Activated CD4-positive, alpha-beta T cell treated with anti-CD3 and anti-CD28 coated beads, Interleukin-2, amount 10 ng/mL, durations not matched to agents 24 days and 14 days (primary cell): ENCODE measurements at regions not wholly inside any gene's neighbourhood (a gene's known extent, or its start where the extent isn't known, plus 50 kb on each side); places are given as distances from the start of the nearest gene placed in this dataset.

Source experiments
- DNase-seq: peaks from one replicate; pipeline ENCODE4 v3.0.0; 2022
- H3K27ac Mint-ChIP-seq: one replicate; pipeline ENCODE4 v1.8.0; 2022; ENCODE audit warnings: mild to moderate bottlenecking, mixed read lengths
- H3K27me3 Mint-ChIP-seq: one replicate; pipeline ENCODE4 v1.8.0; 2022; ENCODE audit warnings: mixed read lengths
- H3K36me3 Mint-ChIP-seq: one replicate; pipeline ENCODE4 v1.8.0; 2022; ENCODE audit warnings: low read depth, mild to moderate bottlenecking, mixed read lengths
- H3K4me1 Mint-ChIP-seq: one replicate; pipeline ENCODE4 v1.8.0; 2021; ENCODE audit warnings: mixed read lengths
- H3K4me3 Mint-ChIP-seq: one replicate; pipeline ENCODE4 v1.8.0; 2022; ENCODE audit warnings: mild to moderate bottlenecking, moderate library complexity, mixed read lengths
- H3K9me3 Mint-ChIP-seq: one replicate; pipeline ENCODE4 v1.8.0; 2021; ENCODE audit warnings: mixed read lengths
- intact Hi-C: fragments of 100-400 bp; cut with micrococcal nuclease; formaldehyde crosslinking; loops from one replicate; pipeline ENCODE4 v1.15.1; 2023

GRCh38 chr4:135605076-135605475 lies 1403.5 kb upstream of the PABPC4L start:
- H3K4me1 Mint-ChIP-seq = no peaks in the 10 kb centered on the region
- intact Hi-C loops = no loop called here
- H3K4me3 Mint-ChIP-seq = no peak overlapping the region
- H3K27ac Mint-ChIP-seq = no peak overlapping the region
- DNase-seq = no peak
- no peaks in the 10 kb centered on the region for H3K9me3 Mint-ChIP-seq
- H3K27me3 Mint-ChIP-seq = no peaks in the 10 kb centered on the region
- H3K36me3 Mint-ChIP-seq = no peaks in the 10 kb centered on the region

- intact Hi-C loops = no loop called here
- Mint-ChIP-seq H3K4me3 (no peak overlapping the region), H3K9me3 (no peaks in the 10 kb centered on the region), H3K27ac (no peak overlapping the region), H3K27me3 (no peaks in the 10 kb centered on the region), H3K36me3 (no peaks in the 10 kb centered on the region), H3K4me1 (no peaks in the 10 kb centered on the region)
- DNase-seq = no peak
These were observed 1402.9 kb upstream of the PABPC4L start for GRCh38 chr4:135604531-135604930.

GRCh38 chr4:135601351-135601750 lies 1399.8 kb upstream of the PABPC4L start:
- H3K9me3 Mint-ChIP-seq = peaks cover 4% of the 10 kb centered on the region
- intact Hi-C loops = no loop called here
- H3K4me3 Mint-ChIP-seq = no peak overlapping the region
- no peaks in the 10 kb centered on the region for H3K4me1 Mint-ChIP-seq
- no peak overlapping the region for H3K27ac Mint-ChIP-seq
- no peaks in the 10 kb centered on the region for H3K27me3 Mint-ChIP-seq
- H3K36me3 Mint-ChIP-seq = no peaks in the 10 kb centered on the region
- DNase-seq = no peak

DNA sequence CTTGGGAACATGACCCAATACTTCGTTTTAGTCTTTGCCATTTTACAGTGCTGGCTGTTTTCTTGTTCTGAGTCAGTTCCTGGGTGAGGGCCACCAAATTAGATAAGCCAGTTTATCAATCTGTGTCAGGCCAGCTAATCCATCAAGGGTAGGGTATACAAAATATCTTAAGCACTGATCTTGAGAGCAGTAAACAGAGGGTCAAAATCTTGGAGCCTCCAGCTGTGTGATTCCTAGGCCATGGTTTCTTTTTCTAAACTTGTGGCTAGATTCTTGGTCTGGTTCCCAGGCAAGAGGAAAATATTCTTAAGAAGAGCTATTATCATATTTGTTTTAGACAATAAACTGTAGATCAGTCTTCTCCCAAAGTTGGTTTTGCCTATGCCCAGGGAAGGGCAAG lies 1396.6 kb upstream of the PABPC4L start:
- H3K27me3 Mint-ChIP-seq = no peaks in the 10 kb centered on the region
- no peaks in the 10 kb centered on the region for H3K4me1 Mint-ChIP-seq
- H3K9me3 Mint-ChIP-seq = peaks cover 7% of the 10 kb centered on the region
- H3K27ac Mint-ChIP-seq = no peak overlapping the region
- no peaks in the 10 kb centered on the region for H3K36me3 Mint-ChIP-seq
- intact Hi-C loops = no loop called here
- no peak overlapping the region for H3K4me3 Mint-ChIP-seq
- no peak for DNase-seq

DNA sequence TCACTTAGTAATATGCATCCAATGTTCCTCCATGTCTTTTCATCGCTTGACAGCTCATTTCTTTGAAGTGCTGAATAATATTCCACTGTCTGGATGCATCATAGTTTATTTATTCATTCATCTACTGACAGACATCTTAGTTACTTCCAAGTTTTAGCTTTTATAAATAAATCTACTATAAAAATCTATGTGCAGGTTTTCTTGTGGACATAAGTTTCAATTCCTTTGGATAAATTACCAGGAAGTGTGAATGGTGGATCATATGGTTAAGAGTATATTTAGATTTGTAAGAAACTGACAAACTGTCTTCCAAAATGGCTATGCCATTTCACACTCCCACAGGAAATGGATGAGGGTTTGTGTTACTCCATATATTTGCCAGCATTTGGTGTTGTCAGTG lies 1392.9 kb upstream of the PABPC4L start:
- Mint-ChIP-seq H3K27me3 (no peaks in the 10 kb centered on the region), H3K4me3 (no peak overlapping the region), H3K4me1 (no peaks in the 10 kb centered on the region), H3K36me3 (no peaks in the 10 kb centered on the region), H3K27ac (no peak overlapping the region), H3K9me3 (peaks cover 7% of the 10 kb centered on the region)
- intact Hi-C loops = no loop called here
- no peak for DNase-seq

GRCh38 chr4:135575041-135575440 lies 1373.5 kb upstream of the PABPC4L start:
- intact Hi-C loops = no loop called here
- no peak overlapping the region for H3K4me3 Mint-ChIP-seq
- H3K27me3 Mint-ChIP-seq = no peaks in the 10 kb centered on the region
- H3K27ac Mint-ChIP-seq = no peak overlapping the region
- H3K9me3 Mint-ChIP-seq = no peaks in the 10 kb centered on the region
- H3K4me1 Mint-ChIP-seq = no peaks in the 10 kb centered on the region
- no peak for DNase-seq
- no peaks in the 10 kb centered on the region for H3K36me3 Mint-ChIP-seq

DNA sequence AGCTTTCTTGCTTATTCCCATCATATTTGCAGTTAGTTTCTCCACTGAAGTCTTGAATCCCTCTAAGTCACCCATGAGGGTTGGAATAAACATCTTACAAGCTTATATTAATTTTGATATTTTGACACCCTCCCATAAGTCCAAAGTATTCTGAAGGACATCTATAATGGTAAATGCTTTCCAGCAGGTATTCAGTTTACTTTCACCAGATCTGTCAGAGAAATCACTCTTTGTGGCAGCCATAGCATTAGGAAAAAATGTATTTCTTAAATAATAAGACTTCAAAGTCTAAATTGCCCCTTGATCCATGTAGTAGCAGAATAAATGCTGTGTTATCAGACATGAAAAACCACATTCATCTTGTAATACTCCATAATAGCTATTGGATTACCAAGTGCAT lies 1371.7 kb upstream of the PABPC4L start:
- Mint-ChIP-seq H3K4me1 (no peaks in the 10 kb centered on the region), H3K27ac (no peak overlapping the region), H3K9me3 (no peaks in the 10 kb centered on the region), H3K4me3 (no peak overlapping the region), H3K27me3 (no peaks in the 10 kb centered on the region), H3K36me3 (no peaks in the 10 kb centered on the region)
- DNase-seq = no peak
- intact Hi-C loops = no loop called here

DNA sequence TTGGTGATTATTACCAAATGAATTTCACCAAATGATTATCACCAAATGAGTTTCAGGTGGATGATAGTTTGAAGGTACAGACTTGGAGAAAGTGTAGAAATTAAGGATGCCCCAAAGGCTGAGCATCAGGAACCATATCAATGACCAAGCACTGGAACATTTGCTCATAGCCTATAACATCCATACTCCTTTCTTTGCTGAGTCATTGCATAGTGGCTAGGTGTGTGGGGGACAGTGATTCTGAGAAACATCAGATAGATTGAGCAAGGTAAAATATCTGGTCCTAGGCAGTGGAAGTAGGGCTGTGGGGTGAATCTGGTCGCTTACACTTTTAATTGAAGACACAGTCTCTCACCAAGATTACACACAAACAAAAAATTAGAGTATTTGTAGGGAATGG lies 1362.5 kb upstream of the PABPC4L start:
- no peaks in the 10 kb centered on the region for H3K4me1 Mint-ChIP-seq

GRCh38 chr4:135553213-135553612 lies 1351.6 kb upstream of the PABPC4L start:
- no peak overlapping the region for H3K4me3 Mint-ChIP-seq
- intact Hi-C loops = no loop called here

More for the DNA sequence above, 1362.5 kb upstream of the PABPC4L start:
- DNase-seq = no peak
- Mint-ChIP-seq H3K36me3 (no peaks in the 10 kb centered on the region), H3K27me3 (no peaks in the 10 kb centered on the region), H3K4me3 (no peak overlapping the region), H3K27ac (no peak overlapping the region), H3K9me3 (no peaks in the 10 kb centered on the region)
- intact Hi-C loops = no loop called here

DNA sequence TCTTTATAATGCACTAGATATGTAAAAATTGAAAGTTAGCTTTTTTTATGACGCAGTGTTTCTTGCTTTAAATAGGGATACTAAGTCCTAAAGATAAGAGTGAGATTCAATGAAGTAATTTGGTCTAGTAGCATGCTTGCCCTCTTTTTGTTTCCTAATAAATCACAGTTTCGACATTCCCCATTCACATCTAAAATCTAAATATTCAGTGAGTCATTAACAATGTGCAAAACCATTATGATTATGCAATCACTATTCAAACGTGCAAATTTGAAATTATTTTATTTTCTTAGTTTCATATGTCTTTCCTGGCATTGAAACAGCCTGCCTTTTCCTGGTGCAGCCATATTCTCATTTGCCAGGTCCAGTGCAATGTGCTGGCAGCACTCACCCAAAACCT lies 1350.5 kb upstream of the PABPC4L start:
- Mint-ChIP-seq H3K27ac (no peak overlapping the region), H3K4me1 (no peaks in the 10 kb centered on the region)

More at GRCh38 chr4:135553213-135553612, 1351.6 kb upstream of the PABPC4L start:
- Mint-ChIP-seq H3K27ac (no peak overlapping the region), H3K9me3 (no peaks in the 10 kb centered on the region), H3K36me3 (no peaks in the 10 kb centered on the region), H3K4me1 (no peaks in the 10 kb centered on the region), H3K27me3 (no peaks in the 10 kb centered on the region)
- DNase-seq = no peak

GRCh38 chr4:135548711-135549110 lies 1347.1 kb upstream of the PABPC4L start:
- H3K4me1 Mint-ChIP-seq = no peaks in the 10 kb centered on the region
- DNase-seq = no peak
- H3K9me3 Mint-ChIP-seq = no peaks in the 10 kb centered on the region

More for the DNA sequence above, 1350.5 kb upstream of the PABPC4L start:
- intact Hi-C loops = no loop called here
- Mint-ChIP-seq H3K36me3 (no peaks in the 10 kb centered on the region), H3K9me3 (no peaks in the 10 kb centered on the region), H3K4me3 (no peak overlapping the region), H3K27me3 (no peaks in the 10 kb centered on the region)
- no peak for DNase-seq

DNA sequence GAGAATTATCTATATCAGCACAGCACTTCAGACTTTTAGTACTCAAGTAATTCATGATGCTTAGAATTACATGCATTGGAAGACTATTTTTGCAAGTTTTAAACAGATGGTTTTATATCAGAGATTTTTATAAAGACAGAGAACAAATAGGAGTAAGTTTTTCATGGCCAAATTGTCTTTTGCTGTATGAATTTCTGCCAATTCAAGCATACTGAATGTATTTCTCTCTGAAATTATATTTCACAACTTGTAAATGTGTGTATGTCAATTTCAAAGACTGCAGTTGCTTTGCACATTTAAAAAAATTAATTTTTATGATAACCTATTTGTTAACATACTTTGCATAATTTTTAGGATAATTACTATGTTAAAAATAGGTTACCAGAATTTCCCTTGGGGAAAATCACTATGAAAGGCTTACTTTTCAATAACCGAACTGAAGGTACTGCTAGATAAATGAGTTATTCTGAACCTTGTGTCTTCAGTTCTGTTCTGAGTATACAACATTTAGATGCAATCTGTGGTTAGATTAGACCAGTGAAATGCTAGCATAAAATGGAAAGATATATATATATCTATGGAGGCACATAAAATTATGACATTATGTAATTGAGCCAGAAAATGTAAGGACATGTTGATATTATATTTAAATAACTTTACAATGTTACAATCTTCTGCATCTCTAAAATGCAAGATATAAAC lies 1344.2 kb upstream of the PABPC4L start:
- intact Hi-C loops = no loop called here

More at GRCh38 chr4:135548711-135549110, 1347.1 kb upstream of the PABPC4L start:
- Mint-ChIP-seq H3K36me3 (no peaks in the 10 kb centered on the region), H3K27me3 (no peaks in the 10 kb centered on the region), H3K27ac (no peak overlapping the region), H3K4me3 (no peak overlapping the region)
- intact Hi-C loops = no loop called here

DNA sequence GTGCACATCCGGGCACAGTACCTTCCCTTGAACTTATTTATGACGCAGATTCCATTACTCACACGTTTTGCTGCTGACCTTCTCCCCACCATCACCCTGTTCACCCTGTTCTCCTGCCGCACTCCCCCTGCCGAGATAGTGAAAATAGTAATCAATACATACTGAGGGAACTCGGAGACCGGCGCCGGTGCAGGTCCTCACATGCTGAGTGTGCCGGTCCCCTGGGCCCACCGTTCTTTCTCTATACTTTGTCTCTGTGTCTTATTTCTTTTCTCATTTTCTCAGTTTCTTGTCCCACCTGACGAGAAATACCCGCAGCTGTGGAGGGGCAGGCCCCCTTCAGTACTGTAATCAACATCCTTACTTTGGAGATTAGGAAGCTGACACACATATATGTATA lies 1337.1 kb upstream of the PABPC4L start:
- H3K27me3 Mint-ChIP-seq = no peaks in the 10 kb centered on the region
- no peaks in the 10 kb centered on the region for H3K4me1 Mint-ChIP-seq
- intact Hi-C loops = no loop called here
- no peak overlapping the region for H3K4me3 Mint-ChIP-seq
- H3K27ac Mint-ChIP-seq = no peak overlapping the region
- no peaks in the 10 kb centered on the region for H3K9me3 Mint-ChIP-seq
- DNase-seq = no peak
- no peaks in the 10 kb centered on the region for H3K36me3 Mint-ChIP-seq

More for the DNA sequence above, 1344.2 kb upstream of the PABPC4L start:
- Mint-ChIP-seq H3K4me3 (no peak overlapping the region), H3K36me3 (no peaks in the 10 kb centered on the region), H3K27ac (no peak overlapping the region), H3K27me3 (no peaks in the 10 kb centered on the region), H3K4me1 (no peaks in the 10 kb centered on the region), H3K9me3 (no peaks in the 10 kb centered on the region)
- no peak for DNase-seq

DNA sequence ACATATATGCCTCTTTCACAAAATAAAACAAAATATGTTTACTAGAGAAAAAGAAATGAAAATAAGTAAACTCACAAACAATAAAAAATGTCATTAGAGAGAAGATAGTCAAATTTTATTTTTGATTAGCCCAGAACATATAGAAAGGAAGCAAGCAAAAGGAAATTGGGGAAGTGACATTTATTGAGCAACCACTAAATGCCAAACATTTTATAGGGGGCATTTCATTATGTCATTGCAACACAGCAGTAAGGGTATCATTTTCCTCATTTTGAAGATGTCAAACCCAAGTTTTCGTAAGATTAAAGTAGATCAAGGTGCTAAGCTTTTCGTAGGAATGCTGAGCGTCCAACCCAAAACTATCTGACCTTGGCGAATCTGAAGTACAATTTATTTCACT lies 1331.5 kb upstream of the PABPC4L start:
- Mint-ChIP-seq H3K9me3 (peaks cover 3% of the 10 kb centered on the region), H3K27me3 (no peaks in the 10 kb centered on the region), H3K27ac (no peak overlapping the region), H3K4me3 (no peak overlapping the region), H3K4me1 (no peaks in the 10 kb centered on the region), H3K36me3 (no peaks in the 10 kb centered on the region)
- intact Hi-C loops = no loop called here
- no peak for DNase-seq

DNA sequence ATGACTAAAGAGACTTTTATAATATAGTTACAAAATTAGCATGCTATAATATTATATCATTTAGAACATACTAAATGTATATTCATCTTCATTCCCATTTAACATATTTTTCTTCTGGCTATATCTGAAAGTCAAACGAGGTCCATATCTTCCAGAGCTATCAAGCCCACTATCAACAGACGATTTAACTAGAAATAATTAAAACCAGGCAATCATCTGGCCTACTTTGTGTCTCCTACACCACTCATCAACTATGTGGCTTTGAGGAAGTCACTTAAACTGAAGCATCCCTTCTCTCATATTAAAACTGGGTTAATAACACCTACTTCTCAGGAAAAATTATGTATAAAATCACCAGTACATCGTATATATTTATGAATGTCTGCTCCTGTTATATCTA lies 1330.5 kb upstream of the PABPC4L start:
- no peaks in the 10 kb centered on the region for H3K4me1 Mint-ChIP-seq
- peaks cover 3% of the 10 kb centered on the region for H3K9me3 Mint-ChIP-seq
- H3K4me3 Mint-ChIP-seq = no peak overlapping the region
- H3K27ac Mint-ChIP-seq = no peak overlapping the region
- intact Hi-C loops = no loop called here
- H3K27me3 Mint-ChIP-seq = no peaks in the 10 kb centered on the region
- no peak for DNase-seq
- H3K36me3 Mint-ChIP-seq = no peaks in the 10 kb centered on the region
